ENCODE measurements at regions not wholly inside any gene's neighbourhood (a gene's known extent, or its start where the extent isn't known, plus 50 kb on each side); places are given as distances from the start of the nearest gene placed in this dataset.
"Not testable (repeated sequence)": the region's sequence is repeated elsewhere in the genome, so short reads cannot be mapped to it uniquely, and the experiment has no call there.

- not testable (repeated sequence) for DNase-seq
Measured at GRCh38 chr4:27075603-27076002, 215.0 kb downstream of the STIM2 start.

GRCh38 chr4:27078934-27079455 is 218.4 kb downstream of the STIM2 start:
- DNase-seq = no peak

- no peak for DNase-seq
Measured at GRCh38 chr4:27081675-27082586, 221.3 kb downstream of the STIM2 start.

- no peak for DNase-seq
Measured at GRCh38 chr4:27082776-27083175, 222.1 kb downstream of the STIM2 start.

GRCh38 chr4:27084685-27085361 is 224.2 kb downstream of the STIM2 start:
- DNase-seq = no peak

GRCh38 chr4:27085396-27085795 is 224.8 kb downstream of the STIM2 start:
- no peak for DNase-seq

- DNase-seq = no peak
Measured at GRCh38 chr4:27087306-27088045, 226.8 kb downstream of the STIM2 start.

- no peak for DNase-seq
Measured at GRCh38 chr4:27088491-27088890, 227.8 kb downstream of the STIM2 start.

- DNase-seq = no peak
Measured at GRCh38 chr4:27089186-27089585, 228.5 kb downstream of the STIM2 start.

GRCh38 chr4:27090406-27090805 is 229.8 kb downstream of the STIM2 start:
- no peak for DNase-seq

GRCh38 chr4:27094224-27094623 is 233.6 kb downstream of the STIM2 start:
- no peak for DNase-seq

GRCh38 chr4:27094783-27095182 is 234.1 kb downstream of the STIM2 start:
- no peak for DNase-seq

GRCh38 chr4:27096142-27096824 is 235.6 kb downstream of the STIM2 start:
- DNase-seq = no peak

GRCh38 chr4:27098034-27098433 is 237.4 kb downstream of the STIM2 start:
- no peak for DNase-seq

- DNase-seq = no peak
Measured at GRCh38 chr4:27100713-27101112, 240.1 kb downstream of the STIM2 start.

GRCh38 chr4:27101126-27101525 is 240.5 kb downstream of the STIM2 start:
- DNase-seq = no peak

GRCh38 chr4:27101561-27101960 is 240.9 kb downstream of the STIM2 start:
- DNase-seq = no peak

- no peak for DNase-seq
Measured at GRCh38 chr4:27111627-27112026, 251.0 kb downstream of the STIM2 start.

- no peak for DNase-seq
Measured at GRCh38 chr4:27112587-27112986, 251.9 kb downstream of the STIM2 start.

- no peak for DNase-seq
Measured at GRCh38 chr4:27115221-27115620, 254.6 kb downstream of the STIM2 start.

- no peak for DNase-seq
Measured at GRCh38 chr4:27117453-27117852, 256.8 kb downstream of the STIM2 start.

GRCh38 chr4:27119239-27119638 is 258.6 kb downstream of the STIM2 start:
- DNase-seq = no peak

GRCh38 chr4:27121830-27122229 is 261.2 kb downstream of the STIM2 start:
- DNase-seq = no peak
